ENCODE measurements at regions not wholly inside any gene's neighbourhood (a gene's known extent, or its start where the extent isn't known, plus 50 kb on each side); places are given as distances from the start of the nearest gene placed in this dataset.

- TF ChIP-seq NFIC (IDR thresholded peaks at IDR 0.05) (no peak), CEBPB (IDR thresholded peaks at IDR 0.05) (no peak), TEAD4 (IDR thresholded peaks at IDR 0.05) (no peak), EP300 (IDR thresholded peaks at IDR 0.05; ENCODE audit: borderline replicate concordance) (no peak), FOXM1 (IDR thresholded peaks at IDR 0.05; ENCODE audit: borderline replicate concordance, low read depth) (no peak), RAD21 (IDR thresholded peaks at IDR 0.05; ENCODE audit: low read depth) (no peak), ZBTB7A (IDR thresholded peaks at IDR 0.05; ENCODE audit: low read depth) (no peak), TAF1 (IDR thresholded peaks at IDR 0.05; ENCODE audit: low read depth) (no peak), YY1 (IDR thresholded peaks at IDR 0.05; ENCODE audit: low read depth) (no peak)
- TF ChIP-seq, protein P1, sequence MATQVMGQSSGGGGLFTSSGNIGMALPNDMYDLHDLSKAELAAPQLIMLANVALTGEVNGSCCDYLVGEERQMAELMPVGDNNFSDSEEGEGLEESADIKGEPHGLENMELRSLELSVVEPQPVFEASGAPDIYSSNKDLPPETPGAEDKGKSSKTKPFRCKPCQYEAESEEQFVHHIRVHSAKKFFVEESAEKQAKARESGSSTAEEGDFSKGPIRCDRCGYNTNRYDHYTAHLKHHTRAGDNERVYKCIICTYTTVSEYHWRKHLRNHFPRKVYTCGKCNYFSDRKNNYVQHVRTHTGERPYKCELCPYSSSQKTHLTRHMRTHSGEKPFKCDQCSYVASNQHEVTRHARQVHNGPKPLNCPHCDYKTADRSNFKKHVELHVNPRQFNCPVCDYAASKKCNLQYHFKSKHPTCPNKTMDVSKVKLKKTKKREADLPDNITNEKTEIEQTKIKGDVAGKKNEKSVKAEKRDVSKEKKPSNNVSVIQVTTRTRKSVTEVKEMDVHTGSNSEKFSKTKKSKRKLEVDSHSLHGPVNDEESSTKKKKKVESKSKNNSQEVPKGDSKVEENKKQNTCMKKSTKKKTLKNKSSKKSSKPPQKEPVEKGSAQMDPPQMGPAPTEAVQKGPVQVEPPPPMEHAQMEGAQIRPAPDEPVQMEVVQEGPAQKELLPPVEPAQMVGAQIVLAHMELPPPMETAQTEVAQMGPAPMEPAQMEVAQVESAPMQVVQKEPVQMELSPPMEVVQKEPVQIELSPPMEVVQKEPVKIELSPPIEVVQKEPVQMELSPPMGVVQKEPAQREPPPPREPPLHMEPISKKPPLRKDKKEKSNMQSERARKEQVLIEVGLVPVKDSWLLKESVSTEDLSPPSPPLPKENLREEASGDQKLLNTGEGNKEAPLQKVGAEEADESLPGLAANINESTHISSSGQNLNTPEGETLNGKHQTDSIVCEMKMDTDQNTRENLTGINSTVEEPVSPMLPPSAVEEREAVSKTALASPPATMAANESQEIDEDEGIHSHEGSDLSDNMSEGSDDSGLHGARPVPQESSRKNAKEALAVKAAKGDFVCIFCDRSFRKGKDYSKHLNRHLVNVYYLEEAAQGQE (IDR thresholded peaks at IDR 0.05; ENCODE audit: low read depth), result no peak
- TF ChIP-seq, protein P2, sequence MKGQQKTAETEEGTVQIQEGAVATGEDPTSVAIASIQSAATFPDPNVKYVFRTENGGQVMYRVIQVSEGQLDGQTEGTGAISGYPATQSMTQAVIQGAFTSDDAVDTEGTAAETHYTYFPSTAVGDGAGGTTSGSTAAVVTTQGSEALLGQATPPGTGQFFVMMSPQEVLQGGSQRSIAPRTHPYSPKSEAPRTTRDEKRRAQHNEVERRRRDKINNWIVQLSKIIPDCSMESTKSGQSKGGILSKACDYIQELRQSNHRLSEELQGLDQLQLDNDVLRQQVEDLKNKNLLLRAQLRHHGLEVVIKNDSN (IDR thresholded peaks at IDR 0.05), result no peak
- TF ChIP-seq, protein P3, sequence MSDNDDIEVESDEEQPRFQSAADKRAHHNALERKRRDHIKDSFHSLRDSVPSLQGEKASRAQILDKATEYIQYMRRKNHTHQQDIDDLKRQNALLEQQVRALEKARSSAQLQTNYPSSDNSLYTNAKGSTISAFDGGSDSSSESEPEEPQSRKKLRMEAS (IDR thresholded peaks at IDR 0.05), result no peak
Measured at GRCh38 chr7:116446212-116446855, 53.2 kb upstream of the CAV2 start.

All from Ishikawa (cell line).